ENCODE measurements at regions not wholly inside any gene's neighbourhood (a gene's known extent, or its start where the extent isn't known, plus 50 kb on each side); places are given as distances from the start of the nearest gene placed in this dataset.

- H3K4me1 ChIP-seq (ENCODE audit: control insufficient read depth, insufficient read depth, low read length), result no peaks in the 10 kb centered on the region
- H3K27me3 ChIP-seq (ENCODE audit: control insufficient read depth, insufficient read depth, low read length), result no peaks in the 10 kb centered on the region
- Mint-ChIP-seq H3K36me3 (no peaks in the 10 kb centered on the region), H3K27me3 (ENCODE audit: low read depth in 2 of 2) (peaks cover 5 to 8% of the 10 kb centered on the region in 2 donors), H3K27ac (no peak overlapping the region), H3K4me1 (no peaks in the 10 kb centered on the region), H3K4me3 (no peak overlapping the region), H3K9me3 (no peaks in the 10 kb centered on the region)
- WGBS (ENCODE audit: insufficient coverage), result 62% methylated on average over 4 of the region's 4 CpGs
- no peak for ATAC-seq
- H3K36me3 ChIP-seq (ENCODE audit: control insufficient read depth, insufficient read depth, low read length), result no peaks in the 10 kb centered on the region
- no peak for DNase-seq
- intact Hi-C loops (cut with micrococcal nuclease), result no loop called here
- H3K4me3 ChIP-seq (ENCODE audit: low read length), result no peak overlapping the region
- H3K27ac ChIP-seq (ENCODE audit: low read length), result no peak overlapping the region
- TF ChIP-seq CTCF (IDR thresholded peaks at IDR 0.05), result no peak
- no peaks in the 10 kb centered on the region for H3K9me3 ChIP-seq (ENCODE audit: control insufficient read depth, insufficient read depth, low read length)
Observed at GRCh38 chr16:86714166-86714565, 135.8 kb downstream of the FOXL1 start.

- intact Hi-C loops (cut with micrococcal nuclease), result no loop called here
- DNase-seq (no peak), ATAC-seq (no peak)
- no peaks in the 10 kb centered on the region for H3K9me3 ChIP-seq (ENCODE audit: control insufficient read depth, insufficient read depth, low read length)
- Mint-ChIP-seq H3K4me3 (no peak overlapping the region), H3K4me1 (no peaks in the 10 kb centered on the region), H3K36me3 (no peaks in the 10 kb centered on the region), H3K27me3 (ENCODE audit: low read depth in 2 of 2) (peaks cover 5 to 8% of the 10 kb centered on the region in 2 donors), H3K27ac (no peak overlapping the region), H3K9me3 (no peaks in the 10 kb centered on the region)
- H3K4me3 ChIP-seq (ENCODE audit: low read length), result no peak overlapping the region
- H3K4me1 ChIP-seq (ENCODE audit: control insufficient read depth, insufficient read depth, low read length), result no peaks in the 10 kb centered on the region
- 68% methylated on average over 9 of the region's 9 CpGs for WGBS (ENCODE audit: insufficient coverage)
- no peaks in the 10 kb centered on the region for H3K36me3 ChIP-seq (ENCODE audit: control insufficient read depth, insufficient read depth, low read length)
- H3K27ac ChIP-seq (ENCODE audit: low read length), result no peak overlapping the region
- no peaks in the 10 kb centered on the region for H3K27me3 ChIP-seq (ENCODE audit: control insufficient read depth, insufficient read depth, low read length)
- TF ChIP-seq CTCF (IDR thresholded peaks at IDR 0.05), result no peak
Observed at GRCh38 chr16:86716649-86717048, 138.3 kb downstream of the FOXL1 start.

GRCh38 chr16:86718118-86718517, 139.8 kb downstream of the FOXL1 start:
- no peak for DNase-seq
- no peak overlapping the region for H3K4me3 ChIP-seq (ENCODE audit: low read length)
- no peak overlapping the region for H3K4me3 Mint-ChIP-seq
- no peaks in the 10 kb centered on the region for H3K9me3 ChIP-seq (ENCODE audit: control insufficient read depth, insufficient read depth, low read length)
- H3K4me1 ChIP-seq (ENCODE audit: control insufficient read depth, insufficient read depth, low read length), result no peaks in the 10 kb centered on the region
- no peaks in the 10 kb centered on the region for H3K4me1 Mint-ChIP-seq
- H3K27me3 ChIP-seq (ENCODE audit: control insufficient read depth, insufficient read depth, low read length), result no peaks in the 10 kb centered on the region
- H3K27ac ChIP-seq (ENCODE audit: low read length), result no peak overlapping the region
- no peaks in the 10 kb centered on the region for H3K36me3 ChIP-seq (ENCODE audit: control insufficient read depth, insufficient read depth, low read length)
- H3K9me3 Mint-ChIP-seq, result no peaks in the 10 kb centered on the region
- intact Hi-C loops (cut with micrococcal nuclease), result no loop called here
- 36% methylated on average over 8 of the region's 9 CpGs for WGBS (ENCODE audit: insufficient coverage)
- no peak for TF ChIP-seq CTCF (IDR thresholded peaks at IDR 0.05)
- H3K27me3 Mint-ChIP-seq (ENCODE audit: low read depth in 2 of 2), result peaks cover 7 to 8% of the 10 kb centered on the region in 2 donors
- H3K36me3 Mint-ChIP-seq, result no peaks in the 10 kb centered on the region
- ATAC-seq, result no peak
- no peak overlapping the region for H3K27ac Mint-ChIP-seq

- Histone ChIP-seq H3K36me3 (ENCODE audit: control insufficient read depth, insufficient read depth, low read length) (no peaks in the 10 kb centered on the region), H3K9me3 (ENCODE audit: control insufficient read depth, insufficient read depth, low read length) (no peaks in the 10 kb centered on the region), H3K4me3 (ENCODE audit: low read length) (no peak overlapping the region), H3K27ac (ENCODE audit: low read length) (no peak overlapping the region), H3K27me3 (ENCODE audit: control insufficient read depth, insufficient read depth, low read length) (no peaks in the 10 kb centered on the region), H3K4me1 (ENCODE audit: control insufficient read depth, insufficient read depth, low read length) (no peaks in the 10 kb centered on the region)
- Mint-ChIP-seq H3K36me3 (no peaks in the 10 kb centered on the region), H3K27me3 (ENCODE audit: low read depth in 2 of 2) (peaks cover 6 to 29% of the 10 kb centered on the region in 2 donors), H3K9me3 (no peaks in the 10 kb centered on the region), H3K4me1 (no peaks in the 10 kb centered on the region), H3K4me3 (no peak overlapping the region), H3K27ac (no peak overlapping the region)
- ATAC-seq (no peak), DNase-seq (no peak)
- 81% methylated on average over 5 of the region's 5 CpGs for WGBS (ENCODE audit: insufficient coverage)
- intact Hi-C loops (cut with micrococcal nuclease), result no loop called here
- TF ChIP-seq CTCF (IDR thresholded peaks at IDR 0.05), result no peak
Observed at GRCh38 chr16:86722970-86723369, 144.6 kb downstream of the FOXL1 start.

All from natural killer cell (primary cell).